ENCODE measurements at regions not wholly inside any gene's neighbourhood (a gene's known extent, or its start where the extent isn't known, plus 50 kb on each side); places are given as distances from the start of the nearest gene placed in this dataset.

GRCh38 chr6:924661-925060, 231.7 kb upstream of the EXOC2 start:
- TF ChIP-seq CTCF (IDR thresholded peaks at IDR 0.05; ENCODE audit: low read depth, low read length) (no peak), EZH2phosphoT487 (IDR thresholded peaks at IDR 0.05; ENCODE audit: low read depth) (no peak)
